ENCODE measurements at regions not wholly inside any gene's neighbourhood (a gene's known extent, or its start where the extent isn't known, plus 50 kb on each side); places are given as distances from the start of the nearest gene placed in this dataset.
A peak's percentile ranks its signal among the peaks of the same experiment; 100 is the strongest.
"Not testable (repeated sequence)": the region's sequence is repeated elsewhere in the genome, so short reads cannot be mapped to it uniquely, and the experiment has no call there.

DNA sequence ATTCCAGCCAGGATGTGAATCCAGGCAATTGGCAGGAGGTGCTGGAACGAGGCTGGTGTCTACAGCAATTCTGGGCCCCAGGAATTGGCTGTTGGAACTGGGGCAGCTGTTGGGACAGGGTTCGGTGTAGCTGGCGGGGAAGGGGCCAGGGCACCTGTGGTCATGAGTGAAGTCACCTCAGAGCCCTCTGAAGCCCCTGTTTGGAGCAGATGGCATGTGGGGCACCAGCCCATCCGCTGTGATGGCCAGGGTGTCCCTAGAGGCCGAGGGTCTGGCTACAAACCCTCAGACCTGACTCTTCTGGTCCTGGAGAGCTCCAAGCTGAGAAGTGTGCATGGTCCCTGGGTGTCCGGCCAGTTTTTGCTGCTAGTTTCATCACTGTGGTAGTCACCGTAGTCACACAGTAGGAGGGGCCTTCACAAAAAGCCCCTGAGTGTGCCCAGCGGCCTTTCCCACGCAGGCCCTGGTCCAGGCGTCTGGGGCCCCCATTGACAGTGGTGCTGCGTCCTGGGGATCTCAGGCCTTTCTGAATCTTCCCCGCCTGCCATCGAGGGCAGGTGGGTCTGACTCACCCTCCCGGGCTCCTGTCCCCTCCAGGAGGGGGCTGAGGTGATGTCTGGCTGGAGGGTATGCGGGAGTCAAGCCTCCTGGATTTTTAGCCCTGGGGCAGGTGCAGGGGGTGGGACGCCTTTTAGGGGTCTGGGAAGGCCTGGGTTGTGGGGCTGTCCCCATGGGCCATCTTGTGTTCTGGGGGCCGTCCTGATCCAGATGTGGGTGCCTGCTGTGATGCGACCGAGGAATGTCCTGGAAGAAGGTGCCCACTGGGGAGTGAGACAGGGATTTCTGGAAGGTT lies 368.0 kb downstream of the TMEM121 start:
- H4K20me1 ChIP-seq (ENCODE audit: low read length), result no peaks in the 10 kb centered on the region
- TF ChIP-seq EZH2phosphoT487 (IDR thresholded peaks at IDR 0.05; ENCODE audit: borderline replicate concordance, low read length) (no peak), EZH2 (IDR thresholded peaks at IDR 0.05; ENCODE audit: low read length, unreplicated experiment) (no peak)
- TF ChIP-seq, protein P1, sequence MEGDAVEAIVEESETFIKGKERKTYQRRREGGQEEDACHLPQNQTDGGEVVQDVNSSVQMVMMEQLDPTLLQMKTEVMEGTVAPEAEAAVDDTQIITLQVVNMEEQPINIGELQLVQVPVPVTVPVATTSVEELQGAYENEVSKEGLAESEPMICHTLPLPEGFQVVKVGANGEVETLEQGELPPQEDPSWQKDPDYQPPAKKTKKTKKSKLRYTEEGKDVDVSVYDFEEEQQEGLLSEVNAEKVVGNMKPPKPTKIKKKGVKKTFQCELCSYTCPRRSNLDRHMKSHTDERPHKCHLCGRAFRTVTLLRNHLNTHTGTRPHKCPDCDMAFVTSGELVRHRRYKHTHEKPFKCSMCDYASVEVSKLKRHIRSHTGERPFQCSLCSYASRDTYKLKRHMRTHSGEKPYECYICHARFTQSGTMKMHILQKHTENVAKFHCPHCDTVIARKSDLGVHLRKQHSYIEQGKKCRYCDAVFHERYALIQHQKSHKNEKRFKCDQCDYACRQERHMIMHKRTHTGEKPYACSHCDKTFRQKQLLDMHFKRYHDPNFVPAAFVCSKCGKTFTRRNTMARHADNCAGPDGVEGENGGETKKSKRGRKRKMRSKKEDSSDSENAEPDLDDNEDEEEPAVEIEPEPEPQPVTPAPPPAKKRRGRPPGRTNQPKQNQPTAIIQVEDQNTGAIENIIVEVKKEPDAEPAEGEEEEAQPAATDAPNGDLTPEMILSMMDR (conservative IDR thresholded peaks at IDR 0.05; ENCODE audit: low read depth, low read length), result no peak
- ATAC-seq (no peak), DNase-seq (no peak)
- no peak overlapping the region for H2AFZ ChIP-seq (ENCODE audit: low read length)
- H3K27ac ChIP-seq (ENCODE audit: low read length), result no peak overlapping the region
- H3K27me3 ChIP-seq (ENCODE audit: low read length), result no peaks in the 10 kb centered on the region
- H3K4me3 ChIP-seq (ENCODE audit: low read length), result no peak overlapping the region
- no peaks in the 10 kb centered on the region for H3K9me2 ChIP-seq (replicated peaks; ENCODE audit: low read length)
- no peak overlapping the region for H3K9ac ChIP-seq (ENCODE audit: low read length)
- ChIA-PET POLR2A (ENCODE audit: unreplicated experiment) (no interaction called here), CTCF (no interaction called here)
- no peaks in the 10 kb centered on the region for H3K79me2 ChIP-seq (ENCODE audit: low read length)
- H3K36me3 ChIP-seq (ENCODE audit: low read depth, low read length), result no peaks in the 10 kb centered on the region
- no peaks in the 10 kb centered on the region for H3K9me3 ChIP-seq (ENCODE audit: low read length)
- no peaks in the 10 kb centered on the region for H3K4me1 ChIP-seq (ENCODE audit: insufficient read depth, low read length)
- BruUV-seq (replicated peaks), result no TSS peak
- no peak overlapping the region for H3K4me2 ChIP-seq (ENCODE audit: low read length)
- H3F3A ChIP-seq (ENCODE audit: low read length, unreplicated experiment), result no peaks in the 10 kb centered on the region
- intact Hi-C loops (cut with micrococcal nuclease), result no loop called here

DNA sequence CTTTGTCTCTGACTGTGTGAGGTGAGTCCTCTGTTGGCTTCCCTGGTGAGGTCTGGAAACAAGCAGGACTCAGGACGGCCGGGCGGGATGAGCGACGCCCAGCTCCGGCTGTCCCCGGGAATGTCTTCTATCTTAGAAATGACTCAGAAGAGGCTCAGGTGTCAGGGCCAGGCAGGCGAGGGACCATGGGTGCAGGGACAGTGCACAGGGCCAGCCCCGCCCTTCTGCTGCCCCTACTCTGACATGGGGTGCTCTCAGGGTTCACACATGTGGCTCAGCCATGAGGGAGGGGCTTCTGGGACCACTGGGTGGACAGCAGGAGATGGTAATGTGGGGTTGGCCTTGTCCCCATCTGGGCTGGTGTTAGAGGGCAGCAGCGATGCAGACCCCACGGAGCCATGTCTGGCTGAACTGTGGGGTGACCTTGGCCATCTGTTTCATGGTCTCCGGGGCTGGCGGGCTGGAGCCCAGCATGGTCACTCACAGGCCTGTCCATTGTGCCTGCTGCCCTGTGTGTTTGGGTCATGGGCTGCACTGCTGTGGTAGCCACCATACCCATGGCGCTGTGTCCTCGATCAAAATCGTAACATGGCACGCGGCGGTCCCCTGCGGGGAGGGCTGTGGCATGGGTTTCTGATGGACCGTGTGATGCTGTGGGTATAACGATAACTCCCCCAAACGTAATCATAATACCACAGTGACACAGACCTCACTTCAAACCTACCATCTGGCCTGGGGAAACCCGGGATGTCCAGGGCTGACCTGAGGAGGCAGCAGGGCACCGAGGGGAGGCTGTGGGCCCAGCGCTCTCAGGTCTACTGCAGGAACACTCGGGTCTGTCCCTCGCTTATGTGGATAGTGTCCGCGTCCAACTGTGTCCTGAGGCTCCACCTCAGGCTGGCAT lies 368.8 kb downstream of the TMEM121 start:
- no peak overlapping the region for H3K27ac ChIP-seq (ENCODE audit: low read length)
- intact Hi-C loops (cut with micrococcal nuclease), result no loop called here

DNA sequence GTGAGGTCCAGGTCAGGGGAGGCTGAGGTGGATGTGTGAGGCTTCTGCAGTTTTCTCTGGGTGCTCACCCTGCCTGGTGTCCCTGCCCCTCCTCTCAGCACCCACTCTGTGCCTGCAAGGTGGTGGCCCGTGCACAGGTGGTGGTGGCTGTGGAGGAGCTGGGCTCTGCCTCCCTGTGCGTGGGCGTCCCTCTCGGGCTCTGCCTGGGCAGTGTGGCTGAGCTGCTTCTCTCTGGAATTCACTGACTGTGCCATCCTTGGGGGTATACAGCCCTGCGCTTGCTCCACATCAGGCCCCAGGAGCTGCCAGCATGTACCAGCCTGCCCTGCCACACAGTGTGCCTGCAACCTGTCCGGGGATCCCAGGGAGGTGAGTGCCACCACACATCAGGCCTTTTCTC lies 369.8 kb downstream of the TMEM121 start:
- BruUV-seq (replicated peaks); ATAC-seq; H3K4me3 ChIP-seq (ENCODE audit: low read length); H2AFZ ChIP-seq (ENCODE audit: low read length); H3K27ac ChIP-seq (ENCODE audit: low read length); H3K9me2 ChIP-seq (replicated peaks; ENCODE audit: low read length); POLR2A ChIA-PET (ENCODE audit: unreplicated experiment); H3K4me2 ChIP-seq (ENCODE audit: low read length); H3F3A ChIP-seq (ENCODE audit: low read length, unreplicated experiment); DNase-seq; H3K9me3 ChIP-seq (ENCODE audit: low read length); CTCF ChIA-PET; H3K27me3 ChIP-seq (ENCODE audit: low read length); H3K4me1 ChIP-seq (ENCODE audit: insufficient read depth, low read length); intact Hi-C loops (cut with micrococcal nuclease); H3K79me2 ChIP-seq (ENCODE audit: low read length); H3K9ac ChIP-seq (ENCODE audit: low read length); H3K36me3 ChIP-seq (ENCODE audit: low read depth, low read length); H4K20me1 ChIP-seq (ENCODE audit: low read length): not testable (repeated sequence)

More for the DNA sequence above, 368.8 kb downstream of the TMEM121 start:
- H3K27me3 ChIP-seq (ENCODE audit: low read length), result no peaks in the 10 kb centered on the region
- H3K36me3 ChIP-seq (ENCODE audit: low read depth, low read length), result no peaks in the 10 kb centered on the region
- no peak overlapping the region for H3K4me2 ChIP-seq (ENCODE audit: low read length)
- ATAC-seq (no peak), DNase-seq (no peak)
- H3K79me2 ChIP-seq (ENCODE audit: low read length), result no peaks in the 10 kb centered on the region
- no peaks in the 10 kb centered on the region for H4K20me1 ChIP-seq (ENCODE audit: low read length)
- H3F3A ChIP-seq (ENCODE audit: low read length, unreplicated experiment), result no peaks in the 10 kb centered on the region
- BruUV-seq (replicated peaks), result no TSS peak
- ChIA-PET POLR2A (ENCODE audit: unreplicated experiment) (no interaction called here), CTCF (no interaction called here)
- no peaks in the 10 kb centered on the region for H3K4me1 ChIP-seq (ENCODE audit: insufficient read depth, low read length)
- H2AFZ ChIP-seq (ENCODE audit: low read length), result no peak overlapping the region
- H3K9me2 ChIP-seq (replicated peaks; ENCODE audit: low read length), result no peaks in the 10 kb centered on the region
- no peak overlapping the region for H3K9ac ChIP-seq (ENCODE audit: low read length)
- H3K9me3 ChIP-seq (ENCODE audit: low read length), result no peaks in the 10 kb centered on the region
- H3K4me3 ChIP-seq (ENCODE audit: low read length), result no peak overlapping the region
- TF ChIP-seq EZH2phosphoT487 (IDR thresholded peaks at IDR 0.05; ENCODE audit: borderline replicate concordance, low read length), result no peak
- TF ChIP-seq, protein P1 (conservative IDR thresholded peaks at IDR 0.05; ENCODE audit: low read depth, low read length), result no peak
- TF ChIP-seq EZH2 (IDR thresholded peaks at IDR 0.05; ENCODE audit: low read length, unreplicated experiment), result no peak

DNA sequence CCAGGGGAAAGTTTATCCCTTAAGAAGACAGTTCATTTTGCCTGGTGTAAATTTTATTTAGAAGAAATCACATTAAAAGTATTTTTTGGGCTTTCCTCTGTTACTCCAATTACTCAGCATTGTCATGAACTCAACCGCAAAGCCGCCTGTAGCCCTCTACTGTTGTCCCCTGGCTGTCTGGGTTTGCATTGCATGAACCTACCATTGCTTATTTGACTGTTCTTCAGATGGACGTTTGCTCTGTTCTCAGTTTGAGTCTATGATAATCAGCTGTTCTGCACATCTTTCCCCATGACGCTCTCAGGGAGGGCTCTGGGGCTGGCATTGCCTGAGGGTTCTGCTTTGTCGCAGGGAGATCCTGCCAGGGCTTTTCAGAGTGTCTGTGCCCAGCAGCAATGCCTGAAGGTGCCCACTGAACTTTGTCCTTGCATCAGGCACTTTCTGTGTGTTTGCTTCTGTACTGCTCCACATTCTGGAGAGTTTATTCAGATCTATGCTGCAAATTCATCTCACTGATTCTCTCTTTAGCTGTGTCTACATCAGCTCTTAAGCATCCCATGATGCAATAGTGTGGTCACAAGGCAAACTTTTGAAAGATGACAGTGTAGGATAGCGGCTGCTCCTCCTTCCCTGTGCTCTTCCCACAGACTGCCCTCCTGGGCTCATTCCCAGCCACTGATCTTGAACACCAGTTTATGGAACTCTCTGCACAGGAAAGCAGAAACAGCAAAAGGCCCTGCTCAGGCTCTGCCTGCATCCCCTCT lies 370.8 kb downstream of the TMEM121 start:
- H3K9ac ChIP-seq (ENCODE audit: low read length); H3K4me1 ChIP-seq (ENCODE audit: insufficient read depth, low read length); H3K4me3 ChIP-seq (ENCODE audit: low read length); intact Hi-C loops (cut with micrococcal nuclease); H4K20me1 ChIP-seq (ENCODE audit: low read length); POLR2A ChIA-PET (ENCODE audit: unreplicated experiment); H3K27ac ChIP-seq (ENCODE audit: low read length); CTCF ChIA-PET; H2AFZ ChIP-seq (ENCODE audit: low read length); ATAC-seq; H3F3A ChIP-seq (ENCODE audit: low read length, unreplicated experiment); H3K9me2 ChIP-seq (replicated peaks; ENCODE audit: low read length); H3K79me2 ChIP-seq (ENCODE audit: low read length); H3K27me3 ChIP-seq (ENCODE audit: low read length); H3K4me2 ChIP-seq (ENCODE audit: low read length); BruUV-seq (replicated peaks); H3K36me3 ChIP-seq (ENCODE audit: low read depth, low read length); H3K9me3 ChIP-seq (ENCODE audit: low read length): not testable (repeated sequence)
- DNase-seq, result peak; percentile 16
